ENCODE measurements at regions not wholly inside any gene's neighbourhood (a gene's known extent, or its start where the extent isn't known, plus 50 kb on each side); places are given as distances from the start of the nearest gene placed in this dataset.

DNA sequence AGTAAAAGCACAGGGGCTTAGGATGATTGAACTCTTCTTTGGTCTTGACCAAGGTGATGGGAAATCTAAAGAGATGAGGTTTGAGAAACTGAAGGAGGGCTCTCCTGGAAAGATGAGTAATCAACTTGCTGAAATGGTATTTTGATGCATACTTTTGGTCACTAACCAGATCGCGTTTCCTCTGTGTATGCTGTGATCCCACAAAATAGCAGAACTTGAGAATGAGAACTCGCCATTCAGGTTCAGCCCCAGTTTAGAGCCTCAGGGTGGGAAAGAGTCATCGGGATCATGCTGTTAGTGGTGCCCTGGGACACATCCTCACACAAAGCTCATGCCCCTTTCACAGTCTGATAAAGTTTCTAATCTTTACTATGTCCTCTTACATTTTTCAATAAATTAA, 488.8 kb downstream of the ETNK1 start:
- TF ChIP-seq, protein P1, sequence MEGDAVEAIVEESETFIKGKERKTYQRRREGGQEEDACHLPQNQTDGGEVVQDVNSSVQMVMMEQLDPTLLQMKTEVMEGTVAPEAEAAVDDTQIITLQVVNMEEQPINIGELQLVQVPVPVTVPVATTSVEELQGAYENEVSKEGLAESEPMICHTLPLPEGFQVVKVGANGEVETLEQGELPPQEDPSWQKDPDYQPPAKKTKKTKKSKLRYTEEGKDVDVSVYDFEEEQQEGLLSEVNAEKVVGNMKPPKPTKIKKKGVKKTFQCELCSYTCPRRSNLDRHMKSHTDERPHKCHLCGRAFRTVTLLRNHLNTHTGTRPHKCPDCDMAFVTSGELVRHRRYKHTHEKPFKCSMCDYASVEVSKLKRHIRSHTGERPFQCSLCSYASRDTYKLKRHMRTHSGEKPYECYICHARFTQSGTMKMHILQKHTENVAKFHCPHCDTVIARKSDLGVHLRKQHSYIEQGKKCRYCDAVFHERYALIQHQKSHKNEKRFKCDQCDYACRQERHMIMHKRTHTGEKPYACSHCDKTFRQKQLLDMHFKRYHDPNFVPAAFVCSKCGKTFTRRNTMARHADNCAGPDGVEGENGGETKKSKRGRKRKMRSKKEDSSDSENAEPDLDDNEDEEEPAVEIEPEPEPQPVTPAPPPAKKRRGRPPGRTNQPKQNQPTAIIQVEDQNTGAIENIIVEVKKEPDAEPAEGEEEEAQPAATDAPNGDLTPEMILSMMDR (IDR thresholded peaks at IDR 0.05), result no peak
- no peak for TF ChIP-seq POLR2A (IDR thresholded peaks at IDR 0.05)
